ENCODE measurements at regions not wholly inside any gene's neighbourhood (a gene's known extent, or its start where the extent isn't known, plus 50 kb on each side); places are given as distances from the start of the nearest gene placed in this dataset.

DNA sequence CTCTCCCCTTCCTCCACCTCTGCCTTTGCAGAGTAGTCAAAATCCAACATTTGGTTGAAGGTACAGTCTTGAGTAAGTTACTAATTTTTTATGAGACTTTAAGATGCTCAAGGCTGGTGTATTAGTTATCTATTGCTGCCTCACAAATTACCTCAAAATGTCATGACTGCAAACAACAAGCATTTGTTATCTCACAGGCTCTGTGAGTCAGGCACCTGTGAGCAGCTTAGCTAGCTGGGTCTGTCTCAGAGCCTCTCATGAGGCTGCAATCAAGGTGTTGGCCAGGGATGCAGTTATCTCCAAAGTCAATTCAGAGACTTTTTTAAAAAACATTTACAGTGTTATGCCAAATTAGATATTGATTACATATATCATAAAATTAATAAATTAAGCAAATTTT lies 371.3 kb upstream of the RGMB start:
- Histone ChIP-seq H3K9me3 (ENCODE audit: control insufficient read depth in 4 of 4, low read length in 3 of 4) (no peaks in the 10 kb centered on the region), H3K27ac (ENCODE audit: low read depth in 1 of 2, low read length in 2 of 2) (no peak overlapping the region), H3K27me3 (ENCODE audit: control insufficient read depth in 4 of 4, insufficient read depth in 4 of 4, low read length in 3 of 4) (peaks cover 0 to 2% (median 0%) of the 10 kb centered on the region in 4 donors), H3K4me1 (ENCODE audit: control insufficient read depth in 4 of 4, insufficient read depth in 4 of 4, low read length in 3 of 4) (no peaks in the 10 kb centered on the region), H3K36me3 (ENCODE audit: control insufficient read depth in 4 of 4, insufficient read depth in 3 of 4, low read depth in 1 of 4, low read length in 3 of 4) (no peaks in the 10 kb centered on the region), H3K4me3 (ENCODE audit: low read depth in 1 of 3, low read length in 3 of 3) (no peak overlapping the region), H3K9ac (ENCODE audit: low read depth in 1 of 2, low read length in 2 of 2) (no peak overlapping the region)
- DNase-seq (ENCODE audit: low spot score), result no peak
- TF ChIP-seq FOXA2 (IDR thresholded peaks at IDR 0.05), result no peak
- no peak for TF ChIP-seq EGR1 (IDR thresholded peaks at IDR 0.05; ENCODE audit: low read depth in 2 of 2)
- no peak for TF ChIP-seq SP1 (IDR thresholded peaks at IDR 0.05)
- TF ChIP-seq, protein P1, sequence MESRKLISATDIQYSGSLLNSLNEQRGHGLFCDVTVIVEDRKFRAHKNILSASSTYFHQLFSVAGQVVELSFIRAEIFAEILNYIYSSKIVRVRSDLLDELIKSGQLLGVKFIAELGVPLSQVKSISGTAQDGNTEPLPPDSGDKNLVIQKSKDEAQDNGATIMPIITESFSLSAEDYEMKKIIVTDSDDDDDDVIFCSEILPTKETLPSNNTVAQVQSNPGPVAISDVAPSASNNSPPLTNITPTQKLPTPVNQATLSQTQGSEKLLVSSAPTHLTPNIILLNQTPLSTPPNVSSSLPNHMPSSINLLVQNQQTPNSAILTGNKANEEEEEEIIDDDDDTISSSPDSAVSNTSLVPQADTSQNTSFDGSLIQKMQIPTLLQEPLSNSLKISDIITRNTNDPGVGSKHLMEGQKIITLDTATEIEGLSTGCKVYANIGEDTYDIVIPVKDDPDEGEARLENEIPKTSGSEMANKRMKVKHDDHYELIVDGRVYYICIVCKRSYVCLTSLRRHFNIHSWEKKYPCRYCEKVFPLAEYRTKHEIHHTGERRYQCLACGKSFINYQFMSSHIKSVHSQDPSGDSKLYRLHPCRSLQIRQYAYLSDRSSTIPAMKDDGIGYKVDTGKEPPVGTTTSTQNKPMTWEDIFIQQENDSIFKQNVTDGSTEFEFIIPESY (IDR thresholded peaks at IDR 0.05), result no peak
- TF ChIP-seq, protein P2, sequence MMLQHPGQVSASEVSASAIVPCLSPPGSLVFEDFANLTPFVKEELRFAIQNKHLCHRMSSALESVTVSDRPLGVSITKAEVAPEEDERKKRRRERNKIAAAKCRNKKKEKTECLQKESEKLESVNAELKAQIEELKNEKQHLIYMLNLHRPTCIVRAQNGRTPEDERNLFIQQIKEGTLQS (IDR thresholded peaks at IDR 0.05), result no peak

DNA sequence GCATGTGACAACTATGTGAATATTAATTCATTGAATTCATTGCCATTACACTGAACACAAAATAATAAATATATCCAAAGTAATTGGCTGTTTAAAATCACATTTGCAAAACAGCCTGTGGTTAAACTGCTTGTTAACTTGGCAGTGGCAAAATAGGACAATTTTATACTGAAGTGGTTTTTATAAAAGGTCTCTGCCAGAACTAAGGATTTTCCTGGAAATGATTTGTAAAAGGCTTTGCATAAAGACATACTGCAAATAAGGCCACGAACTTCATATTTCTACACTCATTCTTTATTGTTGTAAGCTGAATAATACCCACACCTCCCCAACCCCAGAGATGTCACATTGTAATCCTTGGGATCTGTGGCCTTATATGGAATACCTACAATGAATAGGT lies 370.3 kb upstream of the RGMB start:
- no peak for TF ChIP-seq EGR1 (IDR thresholded peaks at IDR 0.05; ENCODE audit: low read depth in 2 of 2)
- TF ChIP-seq, protein P3, sequence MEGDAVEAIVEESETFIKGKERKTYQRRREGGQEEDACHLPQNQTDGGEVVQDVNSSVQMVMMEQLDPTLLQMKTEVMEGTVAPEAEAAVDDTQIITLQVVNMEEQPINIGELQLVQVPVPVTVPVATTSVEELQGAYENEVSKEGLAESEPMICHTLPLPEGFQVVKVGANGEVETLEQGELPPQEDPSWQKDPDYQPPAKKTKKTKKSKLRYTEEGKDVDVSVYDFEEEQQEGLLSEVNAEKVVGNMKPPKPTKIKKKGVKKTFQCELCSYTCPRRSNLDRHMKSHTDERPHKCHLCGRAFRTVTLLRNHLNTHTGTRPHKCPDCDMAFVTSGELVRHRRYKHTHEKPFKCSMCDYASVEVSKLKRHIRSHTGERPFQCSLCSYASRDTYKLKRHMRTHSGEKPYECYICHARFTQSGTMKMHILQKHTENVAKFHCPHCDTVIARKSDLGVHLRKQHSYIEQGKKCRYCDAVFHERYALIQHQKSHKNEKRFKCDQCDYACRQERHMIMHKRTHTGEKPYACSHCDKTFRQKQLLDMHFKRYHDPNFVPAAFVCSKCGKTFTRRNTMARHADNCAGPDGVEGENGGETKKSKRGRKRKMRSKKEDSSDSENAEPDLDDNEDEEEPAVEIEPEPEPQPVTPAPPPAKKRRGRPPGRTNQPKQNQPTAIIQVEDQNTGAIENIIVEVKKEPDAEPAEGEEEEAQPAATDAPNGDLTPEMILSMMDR (IDR thresholded peaks at IDR 0.05; ENCODE audit: low read depth, low read length, missing input control), result no peak
- no peak for TF ChIP-seq SP1 (IDR thresholded peaks at IDR 0.05)
- TF ChIP-seq, protein P2 (IDR thresholded peaks at IDR 0.05), result no peak
- no peak for TF ChIP-seq RAD21 (IDR thresholded peaks at IDR 0.05)
- no peak for TF ChIP-seq RXRA (IDR thresholded peaks at IDR 0.05)
- no peak for TF ChIP-seq YY1 (IDR thresholded peaks at IDR 0.05)
- TF ChIP-seq, protein P1 (IDR thresholded peaks at IDR 0.05), result no peak
- TF ChIP-seq NR2F2 (IDR thresholded peaks at IDR 0.05), result no peak
- TF ChIP-seq FOXA2 (IDR thresholded peaks at IDR 0.05), result no peak
- TF ChIP-seq JUND (IDR thresholded peaks at IDR 0.05), result no peak
- no peak for TF ChIP-seq HNF4G (IDR thresholded peaks at IDR 0.05)
- TF ChIP-seq TAF1 (conservative IDR thresholded peaks at IDR 0.05), result no peak
- TF ChIP-seq HNF4A (conservative IDR thresholded peaks at IDR 0.05), result no peak
- TF ChIP-seq, protein P4, sequence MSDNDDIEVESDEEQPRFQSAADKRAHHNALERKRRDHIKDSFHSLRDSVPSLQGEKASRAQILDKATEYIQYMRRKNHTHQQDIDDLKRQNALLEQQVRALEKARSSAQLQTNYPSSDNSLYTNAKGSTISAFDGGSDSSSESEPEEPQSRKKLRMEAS (IDR thresholded peaks at IDR 0.05), result no peak
- TF ChIP-seq, protein P5, sequence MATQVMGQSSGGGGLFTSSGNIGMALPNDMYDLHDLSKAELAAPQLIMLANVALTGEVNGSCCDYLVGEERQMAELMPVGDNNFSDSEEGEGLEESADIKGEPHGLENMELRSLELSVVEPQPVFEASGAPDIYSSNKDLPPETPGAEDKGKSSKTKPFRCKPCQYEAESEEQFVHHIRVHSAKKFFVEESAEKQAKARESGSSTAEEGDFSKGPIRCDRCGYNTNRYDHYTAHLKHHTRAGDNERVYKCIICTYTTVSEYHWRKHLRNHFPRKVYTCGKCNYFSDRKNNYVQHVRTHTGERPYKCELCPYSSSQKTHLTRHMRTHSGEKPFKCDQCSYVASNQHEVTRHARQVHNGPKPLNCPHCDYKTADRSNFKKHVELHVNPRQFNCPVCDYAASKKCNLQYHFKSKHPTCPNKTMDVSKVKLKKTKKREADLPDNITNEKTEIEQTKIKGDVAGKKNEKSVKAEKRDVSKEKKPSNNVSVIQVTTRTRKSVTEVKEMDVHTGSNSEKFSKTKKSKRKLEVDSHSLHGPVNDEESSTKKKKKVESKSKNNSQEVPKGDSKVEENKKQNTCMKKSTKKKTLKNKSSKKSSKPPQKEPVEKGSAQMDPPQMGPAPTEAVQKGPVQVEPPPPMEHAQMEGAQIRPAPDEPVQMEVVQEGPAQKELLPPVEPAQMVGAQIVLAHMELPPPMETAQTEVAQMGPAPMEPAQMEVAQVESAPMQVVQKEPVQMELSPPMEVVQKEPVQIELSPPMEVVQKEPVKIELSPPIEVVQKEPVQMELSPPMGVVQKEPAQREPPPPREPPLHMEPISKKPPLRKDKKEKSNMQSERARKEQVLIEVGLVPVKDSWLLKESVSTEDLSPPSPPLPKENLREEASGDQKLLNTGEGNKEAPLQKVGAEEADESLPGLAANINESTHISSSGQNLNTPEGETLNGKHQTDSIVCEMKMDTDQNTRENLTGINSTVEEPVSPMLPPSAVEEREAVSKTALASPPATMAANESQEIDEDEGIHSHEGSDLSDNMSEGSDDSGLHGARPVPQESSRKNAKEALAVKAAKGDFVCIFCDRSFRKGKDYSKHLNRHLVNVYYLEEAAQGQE (IDR thresholded peaks at IDR 0.05), result no peak
- no peak for TF ChIP-seq FOXA1 (IDR thresholded peaks at IDR 0.05)
- no peak for TF ChIP-seq GABPA (IDR thresholded peaks at IDR 0.05 in 1 of 2, conservative IDR thresholded peaks at IDR 0.05 in 1 of 2)
- H3K9me3 ChIP-seq (ENCODE audit: control insufficient read depth in 4 of 4, low read length in 3 of 4), result no peaks in the 10 kb centered on the region
- no peaks in the 10 kb centered on the region for H3K4me1 ChIP-seq (ENCODE audit: control insufficient read depth in 4 of 4, insufficient read depth in 4 of 4, low read length in 3 of 4)
- no peaks in the 10 kb centered on the region for H3K36me3 ChIP-seq (ENCODE audit: control insufficient read depth in 4 of 4, insufficient read depth in 3 of 4, low read depth in 1 of 4, low read length in 3 of 4)
- DNase-seq (ENCODE audit: low spot score), result no peak
- H3K9ac ChIP-seq (ENCODE audit: low read depth in 1 of 2, low read length in 2 of 2), result no peak overlapping the region
- 62% methylated on average over 1 of the region's 1 CpG for WGBS
- H3K27ac ChIP-seq (ENCODE audit: low read depth in 1 of 2, low read length in 2 of 2), result no peak overlapping the region
- no peak overlapping the region for H3K4me3 ChIP-seq (ENCODE audit: low read depth in 1 of 3, low read length in 3 of 3)
- peaks cover 0 to 2% (median 0%) of the 10 kb centered on the region in 4 donors for H3K27me3 ChIP-seq (ENCODE audit: control insufficient read depth in 4 of 4, insufficient read depth in 4 of 4, low read length in 3 of 4)

Data from liver (tissue), 8 donors.